ENCODE measurements at regions not wholly inside any gene's neighbourhood (a gene's known extent, or its start where the extent isn't known, plus 50 kb on each side); places are given as distances from the start of the nearest gene placed in this dataset.

DNA sequence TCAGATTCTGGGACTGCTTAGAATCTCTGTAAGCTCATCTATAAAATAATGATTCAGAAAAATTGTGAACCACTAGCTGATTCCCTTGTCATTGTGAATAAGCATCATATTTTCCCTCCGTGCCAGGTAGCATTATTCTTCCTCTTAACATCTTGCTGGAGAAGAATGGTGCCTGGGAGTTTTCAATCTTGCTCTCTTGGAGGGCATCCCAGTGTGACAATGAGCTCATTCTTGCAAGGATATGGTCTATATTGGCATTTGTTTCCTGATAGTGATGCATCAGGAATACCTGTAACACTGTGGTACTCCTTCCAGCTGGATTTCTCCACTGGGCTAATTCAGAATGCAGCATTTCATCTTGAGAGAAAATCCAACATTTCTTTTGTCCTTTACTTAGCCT, 126.4 kb upstream of the ITGB1 start:
- in situ Hi-C loops (cut with MboI; ENCODE audit: low sequenced_read_pairs) (no loop called here), intact Hi-C loops (cut with micrococcal nuclease) (no loop called here), dilution Hi-C loops (cut with HindIII; ENCODE audit: low sequenced_read_pairs, unreplicated experiment) (no loop called here)
- H3K4me2 ChIP-seq (ENCODE audit: low read depth, low read length), result no peak overlapping the region
- POLR2A ChIA-PET (ENCODE audit: unreplicated experiment), result no interaction called here
- no peak overlapping the region for H3K27ac ChIP-seq (ENCODE audit: insufficient read depth, low read length)
- H2AFZ ChIP-seq (replicated peaks; ENCODE audit: low read length, poor library complexity), result no peak overlapping the region
- no peaks in the 10 kb centered on the region for H3K9me3 ChIP-seq (ENCODE audit: control insufficient read depth, insufficient read depth, low read length)
- H3K79me1 ChIP-seq (ENCODE audit: low read depth in 1 of 2, low read length in 2 of 2), result no peaks in the 10 kb centered on the region
- no peak overlapping the region for H4K5ac ChIP-seq (ENCODE audit: low read depth, low read length)
- no CpG with 5 or more reads among the region's 1 CpG for WGBS, 2 experiments (ENCODE audit: extremely low coverage in 2 of 2, insufficient read length in 1 of 2)
- no peak overlapping the region for H3K4ac ChIP-seq (ENCODE audit: low read depth, low read length)
- H3K23ac ChIP-seq (ENCODE audit: low read depth, low read length), result no peak overlapping the region
- H3K56ac ChIP-seq (ENCODE audit: extremely low read depth, insufficient read depth, low read length), result no peak overlapping the region
- ATAC-seq (ENCODE audit: low read depth) (no peak), DNase-seq (no peak)
- H4K91ac ChIP-seq (ENCODE audit: insufficient read depth, low read depth, low read length), result no peak overlapping the region
- no peak overlapping the region for H4K8ac ChIP-seq (ENCODE audit: low read depth in 2 of 2, low read length in 2 of 2)
- H4K20me1 ChIP-seq (ENCODE audit: insufficient read depth, low read length), result no peaks in the 10 kb centered on the region
- H3K36me3 ChIP-seq (ENCODE audit: control insufficient read depth, insufficient read depth, low read length), result no peaks in the 10 kb centered on the region
- no peaks in the 10 kb centered on the region for H3K9me1 ChIP-seq (ENCODE audit: insufficient read depth, low read length)
- TF ChIP-seq CEBPB (IDR thresholded peaks at IDR 0.05; ENCODE audit: low read depth, low read length) (no peak), NFE2L2 (IDR thresholded peaks at IDR 0.05; ENCODE audit: low read depth, low read length) (no peak), RFX5 (IDR thresholded peaks at IDR 0.05; ENCODE audit: low read depth, low read length) (no peak), MAZ (IDR thresholded peaks at IDR 0.05; ENCODE audit: borderline replicate concordance, low read depth, low read length) (no peak), SMC3 (IDR thresholded peaks at IDR 0.05; ENCODE audit: low read depth, low read length) (no peak), MXI1 (IDR thresholded peaks at IDR 0.05; ENCODE audit: borderline replicate concordance, low read depth, low read length) (no peak), POLR2A (IDR thresholded peaks at IDR 0.05; ENCODE audit: low read depth, low read length) (no peak), RCOR1 (IDR thresholded peaks at IDR 0.05; ENCODE audit: insufficient replicate concordance, low read length) (no peak), RAD21 (IDR thresholded peaks at IDR 0.05; ENCODE audit: low read length) (no peak)
- TF ChIP-seq, protein P1, sequence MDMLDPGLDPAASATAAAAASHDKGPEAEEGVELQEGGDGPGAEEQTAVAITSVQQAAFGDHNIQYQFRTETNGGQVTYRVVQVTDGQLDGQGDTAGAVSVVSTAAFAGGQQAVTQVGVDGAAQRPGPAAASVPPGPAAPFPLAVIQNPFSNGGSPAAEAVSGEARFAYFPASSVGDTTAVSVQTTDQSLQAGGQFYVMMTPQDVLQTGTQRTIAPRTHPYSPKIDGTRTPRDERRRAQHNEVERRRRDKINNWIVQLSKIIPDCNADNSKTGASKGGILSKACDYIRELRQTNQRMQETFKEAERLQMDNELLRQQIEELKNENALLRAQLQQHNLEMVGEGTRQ (IDR thresholded peaks at IDR 0.05; ENCODE audit: low read depth, low read length), result no peak
- TF ChIP-seq, protein P2, sequence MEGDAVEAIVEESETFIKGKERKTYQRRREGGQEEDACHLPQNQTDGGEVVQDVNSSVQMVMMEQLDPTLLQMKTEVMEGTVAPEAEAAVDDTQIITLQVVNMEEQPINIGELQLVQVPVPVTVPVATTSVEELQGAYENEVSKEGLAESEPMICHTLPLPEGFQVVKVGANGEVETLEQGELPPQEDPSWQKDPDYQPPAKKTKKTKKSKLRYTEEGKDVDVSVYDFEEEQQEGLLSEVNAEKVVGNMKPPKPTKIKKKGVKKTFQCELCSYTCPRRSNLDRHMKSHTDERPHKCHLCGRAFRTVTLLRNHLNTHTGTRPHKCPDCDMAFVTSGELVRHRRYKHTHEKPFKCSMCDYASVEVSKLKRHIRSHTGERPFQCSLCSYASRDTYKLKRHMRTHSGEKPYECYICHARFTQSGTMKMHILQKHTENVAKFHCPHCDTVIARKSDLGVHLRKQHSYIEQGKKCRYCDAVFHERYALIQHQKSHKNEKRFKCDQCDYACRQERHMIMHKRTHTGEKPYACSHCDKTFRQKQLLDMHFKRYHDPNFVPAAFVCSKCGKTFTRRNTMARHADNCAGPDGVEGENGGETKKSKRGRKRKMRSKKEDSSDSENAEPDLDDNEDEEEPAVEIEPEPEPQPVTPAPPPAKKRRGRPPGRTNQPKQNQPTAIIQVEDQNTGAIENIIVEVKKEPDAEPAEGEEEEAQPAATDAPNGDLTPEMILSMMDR (conservative IDR thresholded peaks at IDR 0.05; ENCODE audit: low read depth, low read length), result no peak
- TF ChIP-seq, protein P3, sequence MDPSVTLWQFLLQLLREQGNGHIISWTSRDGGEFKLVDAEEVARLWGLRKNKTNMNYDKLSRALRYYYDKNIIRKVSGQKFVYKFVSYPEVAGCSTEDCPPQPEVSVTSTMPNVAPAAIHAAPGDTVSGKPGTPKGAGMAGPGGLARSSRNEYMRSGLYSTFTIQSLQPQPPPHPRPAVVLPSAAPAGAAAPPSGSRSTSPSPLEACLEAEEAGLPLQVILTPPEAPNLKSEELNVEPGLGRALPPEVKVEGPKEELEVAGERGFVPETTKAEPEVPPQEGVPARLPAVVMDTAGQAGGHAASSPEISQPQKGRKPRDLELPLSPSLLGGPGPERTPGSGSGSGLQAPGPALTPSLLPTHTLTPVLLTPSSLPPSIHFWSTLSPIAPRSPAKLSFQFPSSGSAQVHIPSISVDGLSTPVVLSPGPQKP (IDR thresholded peaks at IDR 0.05; ENCODE audit: borderline replicate concordance, low read depth, low read length), result no peak
- H3K4me1 ChIP-seq (ENCODE audit: control insufficient read depth, insufficient read depth, low read length), result no peaks in the 10 kb centered on the region
- no peak overlapping the region for H2AK5ac ChIP-seq (ENCODE audit: low read depth, low read length)
- H2BK120ac ChIP-seq (ENCODE audit: low read depth, low read length), result no peak overlapping the region
- H3K18ac ChIP-seq (ENCODE audit: low read depth, low read length), result no peak overlapping the region
- H2BK20ac ChIP-seq (ENCODE audit: low read depth, low read length), result no peak overlapping the region
- no TSS peak for BruUV-seq (replicated peaks)
- no peak overlapping the region for H3K14ac ChIP-seq (replicated peaks; ENCODE audit: low read depth, low read length)
- H2BK15ac ChIP-seq (ENCODE audit: low read depth, low read length), result no peak overlapping the region
- H3K27me3 ChIP-seq (ENCODE audit: control insufficient read depth, insufficient read depth, low read length), result no peaks in the 10 kb centered on the region
- H2BK5ac ChIP-seq (ENCODE audit: low read depth, low read length, poor library complexity, severe bottlenecking), result no peak overlapping the region
- H2AK9ac ChIP-seq (replicated peaks; ENCODE audit: low read depth, low read length, poor library complexity), result no peak overlapping the region
- H3K9ac ChIP-seq (ENCODE audit: low read depth, low read length), result no peak overlapping the region
- H3K4me3 ChIP-seq (ENCODE audit: insufficient read depth, low read depth, low read length), result no peak overlapping the region
- CTCF ChIA-PET, result interaction anchor here (0.9 kb wide), 1 partner anchor 27 kb away, joined by 3 read pairs; no protein-coding TSS in a partner anchor
